ENCODE measurements at regions not wholly inside any gene's neighbourhood (a gene's known extent, or its start where the extent isn't known, plus 50 kb on each side); places are given as distances from the start of the nearest gene placed in this dataset.

GRCh38 chr2:12879649-12880048 lies 162.9 kb downstream of the TRIB2 start:
- no peak for TF ChIP-seq CTCF (IDR thresholded peaks at IDR 0.05; ENCODE audit: low read length)
- TF ChIP-seq EZH2 (optimal IDR thresholded peaks at IDR 0.05; ENCODE audit: low read depth, low read length), result no peak
- no peak for TF ChIP-seq EZH2phosphoT487 (IDR thresholded peaks at IDR 0.05; ENCODE audit: low read length)
